B cell (primary cell): ENCODE measurements at regions not wholly inside any gene's neighbourhood (a gene's known extent, or its start where the extent isn't known, plus 50 kb on each side); places are given as distances from the start of the nearest gene placed in this dataset.
"Not testable (repeated sequence)": the region's sequence is repeated elsewhere in the genome, so short reads cannot be mapped to it uniquely, and the experiment has no call there.

Experiments
- ATAC-seq: fragments of 200-7000 bp; cut with Tn5 transposase; one replicate; pipeline ENCODE4 v1.10.0; 2021; ENCODE audit warnings: low read depth, mild to moderate bottlenecking, moderate number of reproducible peaks, moderate library complexity
- CTCF ChIA-PET: fragments of 350-600 bp; sonication (Branson Sonifier 250); formaldehyde crosslinking; loops from one replicate; lab custom pipeline; 2021; ENCODE audit warnings: antibody characterized with exemption, inconsistent platforms; lab: Charles Lee
- POLR2A ChIA-PET: fragments of 350-600 bp; sonication (Branson Sonifier 250); formaldehyde crosslinking; loops from one replicate; lab custom pipeline; 2021; ENCODE audit warnings: antibody characterized with exemption; lab: Charles Lee
- DNase-seq: peaks from one replicate; pipeline ENCODE4 v3.0.0; 2013
- H2AFZ ChIP-seq: 2 replicates; pipeline ENCODE4 v1.6.1; 2012; ENCODE audit warnings: mild to moderate bottlenecking, low read depth, low read length; ENCODE audit not compliant: insufficient read depth, poor library complexity, severe bottlenecking
- H3K27ac ChIP-seq, 2 donors: 1 replicate in 1 of 2; 2 replicates in 1 of 2; pipeline ENCODE4 v1.5.1; 2012 to 2013; ENCODE audit warnings: low read length in 2 of 2, mild to moderate bottlenecking in 2 of 2, moderate library complexity in 1 of 2
- H3K27me3 ChIP-seq, 4 experiments: fragments of 200-600 bp in 1 of 4; sonication (generic) in 1 of 4; replicated peaks in 1 of 4; 1 replicate in 2 of 4; 2 replicates in 2 of 4; pipeline versions ENCODE4 v1.6.1 to v1.7.0; 2013 to 2016; ENCODE audit warnings: low read length in 3 of 4, mild to moderate bottlenecking in 2 of 4, mixed read lengths in 1 of 4, moderate library complexity in 1 of 4; ENCODE audit not compliant: insufficient read depth in 4 of 4, control insufficient read depth in 3 of 4; ENCODE audit errors: control extremely low read depth in 1 of 4
- H3K36me3 ChIP-seq, 2 experiments: replicated peaks in 1 of 2; 1 replicate in 1 of 2; 2 replicates in 1 of 2; pipeline versions ENCODE4 v1.6.1 to v1.7.1; 2013; ENCODE audit warnings: low read length in 1 of 2; ENCODE audit not compliant: insufficient read depth in 2 of 2, control insufficient read depth in 1 of 2; ENCODE audit errors: control extremely low read depth in 1 of 2, extremely low read depth in 1 of 2
- H3K4me1 ChIP-seq, 2 donors: fragments of 200-600 bp in 1 of 2; sonication (generic) in 1 of 2; 1 replicate in 1 of 2; 2 replicates in 1 of 2; pipeline versions ENCODE4 v1.5.1 to v1.6.1; 2013 to 2017; ENCODE audit warnings: low read length in 2 of 2; ENCODE audit not compliant: control insufficient read depth in 2 of 2, insufficient read depth in 2 of 2
- H3K4me2 ChIP-seq: replicated peaks from 2 replicates; pipeline ENCODE3; 2012; ENCODE audit warnings: mild to moderate bottlenecking, low read depth, low read length; ENCODE audit not compliant: poor library complexity, severe bottlenecking
- H3K4me3 ChIP-seq, 5 experiments: fragments of 200-600 bp in 1 of 5; sonication (generic) in 1 of 5; 1 replicate in 3 of 5; 2 replicates in 2 of 5; pipeline versions ENCODE4 v1.5.1 to v1.7.0; 2011 to 2016; ENCODE audit warnings: low read length in 4 of 5, mild to moderate bottlenecking in 4 of 5, low read depth in 2 of 5, control low read depth in 1 of 5, moderate library complexity in 1 of 5; ENCODE audit not compliant: insufficient read depth in 1 of 5; ENCODE audit errors: control extremely low read depth in 1 of 5, extremely low read depth in 1 of 5
- H3K79me2 ChIP-seq: fragments of 200-600 bp; sonication (generic); one replicate; pipeline ENCODE4 v1.6.0; 2016; ENCODE audit warnings: low read length; ENCODE audit not compliant: control insufficient read depth, insufficient read depth
- H3K9ac ChIP-seq: fragments of 200-600 bp; sonication (generic); 2 replicates; pipeline ENCODE4 v1.6.1; 2017; ENCODE audit warnings: mild to moderate bottlenecking, low read length, moderate library complexity
- H3K9me3 ChIP-seq, 3 donors: one replicate each; pipeline versions ENCODE4 v1.6.1 to v1.7.1; 2013; ENCODE audit warnings: low read length in 2 of 3; ENCODE audit not compliant: control insufficient read depth in 2 of 3, insufficient read depth in 1 of 3; ENCODE audit errors: control extremely low read depth in 1 of 3
- H4K20me1 ChIP-seq: 2 replicates; pipeline ENCODE4 v1.6.0; 2012; ENCODE audit warnings: mild to moderate bottlenecking, low read length; ENCODE audit not compliant: insufficient read depth, control insufficient read depth, poor library complexity, severe bottlenecking
- H3K27ac Mint-ChIP-seq: one replicate; pipeline ENCODE4 v1.8.0; 2021; ENCODE audit warnings: mixed read lengths
- H3K27me3 Mint-ChIP-seq: one replicate; pipeline ENCODE4 v1.8.0; 2021; ENCODE audit warnings: mixed read lengths
- H3K4me1 Mint-ChIP-seq: one replicate; pipeline ENCODE4 v1.8.0; 2021; ENCODE audit warnings: mixed read lengths
- H3K4me3 Mint-ChIP-seq: one replicate; pipeline ENCODE4 v1.8.0; 2021; ENCODE audit warnings: mixed read lengths
- H3K9me3 Mint-ChIP-seq: one replicate; pipeline ENCODE4 v1.8.0; 2022; ENCODE audit warnings: mixed read lengths; ENCODE audit not compliant: insufficient read depth
- EZH2 ChIP-seq: IDR thresholded peaks from 2 replicates; pipeline ENCODE4 v1.6.1; 2012; ENCODE audit warnings: borderline replicate concordance, low read depth, mild to moderate bottlenecking, moderate library complexity, low read length; ENCODE audit not compliant: insufficient read depth, poor library complexity, severe bottlenecking
- WGBS: methylation state at CpG from one replicate; pipeline ENCODE4 v1.1.5; 2013; ENCODE audit warnings: missing lambda C conversion rate; ENCODE audit not compliant: insufficient coverage; 5-methylcytosine and 5-hydroxymethylcytosine counted together
- intact Hi-C: fragments of 100-400 bp; cut with micrococcal nuclease; formaldehyde crosslinking; loops from one replicate; pipeline ENCODE4 v1.10.0; 2022
- TF ChIP-seq, protein P1 (sequence below): fragments of 200-600 bp; IDR thresholded peaks from one replicate; pipeline ENCODE4 v1.8.0; 2022; ENCODE audit warnings: antibody characterized with exemption, mild to moderate bottlenecking

DNA sequence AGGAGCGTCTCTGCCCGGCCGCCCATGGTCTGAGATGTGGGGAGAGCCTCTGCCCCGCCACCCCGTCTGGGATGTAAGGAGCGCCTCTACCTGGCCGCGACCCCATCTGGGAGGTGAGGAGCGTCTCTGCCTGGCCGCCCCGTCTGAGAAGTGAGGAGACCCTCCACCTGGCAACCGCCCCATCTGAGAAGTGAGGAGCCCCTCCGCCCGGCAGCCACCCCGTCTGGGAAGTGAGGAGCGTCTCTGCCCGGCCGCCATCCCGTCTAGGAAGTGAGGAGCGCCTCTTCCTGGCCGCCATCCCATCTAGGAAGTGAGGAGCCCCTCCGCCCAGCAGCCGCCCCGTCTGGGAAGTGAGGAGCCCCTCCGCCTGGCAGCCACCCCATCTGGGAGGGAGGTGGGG, 551.9 kb downstream of the FAM181B start:
- H3K27me3 ChIP-seq, H3K9me3 Mint-ChIP-seq, H3K36me3 ChIP-seq, H3K4me3 ChIP-seq, H3K4me1 ChIP-seq, H3K4me3 Mint-ChIP-seq, H3K27me3 Mint-ChIP-seq, H4K20me1 ChIP-seq, H3K79me2 ChIP-seq, H3K4me2 ChIP-seq, H3K4me1 Mint-ChIP-seq, ATAC-seq, H2AFZ ChIP-seq, POLR2A ChIA-PET, H3K27ac Mint-ChIP-seq, H3K9me3 ChIP-seq, H3K9ac ChIP-seq, CTCF ChIA-PET, H3K27ac ChIP-seq, DNase-seq, intact Hi-C loops: not testable (repeated sequence)
- WGBS: 99% methylated on average over 24 of the region's 25 CpGs

DNA sequence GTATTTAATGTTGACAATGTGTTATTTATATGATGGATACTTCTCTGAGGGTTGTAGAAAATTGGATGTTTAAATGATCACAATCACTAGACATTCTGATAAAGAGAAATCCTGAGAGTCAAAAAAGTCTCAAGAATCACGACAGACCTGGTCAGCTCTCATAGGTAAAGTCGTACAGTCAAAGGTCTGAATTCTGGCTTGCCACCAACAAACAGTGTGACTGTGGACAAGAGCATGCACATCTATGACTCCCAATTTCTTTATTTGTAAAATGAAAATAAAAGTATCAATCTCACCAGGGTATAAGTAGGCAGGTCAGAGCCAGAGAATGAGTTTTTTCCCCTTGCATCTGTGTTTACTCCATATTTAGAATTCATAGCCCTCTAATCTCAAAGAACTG, 556.7 kb downstream of the FAM181B start:
- Histone ChIP-seq H2AFZ (no peak overlapping the region), H3K9ac (no peak overlapping the region), H3K27me3 (no peaks in the 10 kb centered on the region), H3K4me3 (no peak overlapping the region), H3K79me2 (no peaks in the 10 kb centered on the region), H3K9me3 (peaks cover 0 to 3% (median 0%) of the 10 kb centered on the region in 3 donors), H3K36me3 (no peaks in the 10 kb centered on the region), H3K27ac (no peak overlapping the region), H4K20me1 (no peaks in the 10 kb centered on the region), H3K4me1 (no peaks in the 10 kb centered on the region), H3K4me2 (no peak overlapping the region)
- POLR2A ChIA-PET: no interaction called here
- Mint-ChIP-seq H3K27ac (no peak overlapping the region), H3K4me1 (no peaks in the 10 kb centered on the region), H3K9me3 (no peaks in the 10 kb centered on the region), H3K4me3 (no peak overlapping the region), H3K27me3 (no peaks in the 10 kb centered on the region)
- CTCF ChIA-PET: no interaction called here
- WGBS: no CpG with 5 or more reads among the region's 2 CpGs
- TF ChIP-seq, protein P1, sequence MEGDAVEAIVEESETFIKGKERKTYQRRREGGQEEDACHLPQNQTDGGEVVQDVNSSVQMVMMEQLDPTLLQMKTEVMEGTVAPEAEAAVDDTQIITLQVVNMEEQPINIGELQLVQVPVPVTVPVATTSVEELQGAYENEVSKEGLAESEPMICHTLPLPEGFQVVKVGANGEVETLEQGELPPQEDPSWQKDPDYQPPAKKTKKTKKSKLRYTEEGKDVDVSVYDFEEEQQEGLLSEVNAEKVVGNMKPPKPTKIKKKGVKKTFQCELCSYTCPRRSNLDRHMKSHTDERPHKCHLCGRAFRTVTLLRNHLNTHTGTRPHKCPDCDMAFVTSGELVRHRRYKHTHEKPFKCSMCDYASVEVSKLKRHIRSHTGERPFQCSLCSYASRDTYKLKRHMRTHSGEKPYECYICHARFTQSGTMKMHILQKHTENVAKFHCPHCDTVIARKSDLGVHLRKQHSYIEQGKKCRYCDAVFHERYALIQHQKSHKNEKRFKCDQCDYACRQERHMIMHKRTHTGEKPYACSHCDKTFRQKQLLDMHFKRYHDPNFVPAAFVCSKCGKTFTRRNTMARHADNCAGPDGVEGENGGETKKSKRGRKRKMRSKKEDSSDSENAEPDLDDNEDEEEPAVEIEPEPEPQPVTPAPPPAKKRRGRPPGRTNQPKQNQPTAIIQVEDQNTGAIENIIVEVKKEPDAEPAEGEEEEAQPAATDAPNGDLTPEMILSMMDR: no peak
- TF ChIP-seq EZH2: no peak
- DNase-seq (no peak), ATAC-seq (no peak)
- intact Hi-C loops: no loop called here
